Smooth muscle cell (in vitro differentiated cells): ENCODE measurements at regions not wholly inside any gene's neighbourhood (a gene's known extent, or its start where the extent isn't known, plus 50 kb on each side); places are given as distances from the start of the nearest gene placed in this dataset.
A peak's percentile ranks its signal among the peaks of the same experiment; 100 is the strongest.

ENCODE experiments used
- DNase-seq: peaks from one replicate; lab custom pipeline; 2025; ENCODE audit not compliant: unreplicated experiment; lab: John Stamatoyannopoulos, UW
- H2AFZ ChIP-seq: fragments of 200-600 bp; sonication (generic); 2 replicates; pipeline ENCODE4 v1.6.0; 2016; ENCODE audit warnings: antibody characterized with exemption, low read depth, mild to moderate bottlenecking
- H3F3A ChIP-seq: fragments of 200-600 bp; sonication (generic); 2 replicates; pipeline ENCODE4 v1.6.0; 2017; ENCODE audit warnings: antibody characterized with exemption, low read depth
- H3K27ac ChIP-seq: fragments of 200-600 bp; sonication (generic); 2 replicates; pipeline ENCODE4 v1.5.1; 2016; ENCODE audit warnings: low read depth, mild to moderate bottlenecking
- H3K27me3 ChIP-seq: fragments of 200-600 bp; sonication (generic); 2 replicates; pipeline ENCODE4 v1.6.1; 2016; ENCODE audit warnings: low read depth, mild to moderate bottlenecking
- H3K36me3 ChIP-seq: fragments of 200-600 bp; sonication (generic); 2 replicates; pipeline ENCODE4 v1.5.1; 2016; ENCODE audit warnings: low read depth
- H3K4me1 ChIP-seq: fragments of 200-600 bp; sonication (generic); 2 replicates; pipeline ENCODE4 v1.5.1; 2016; ENCODE audit warnings: low read depth
- H3K4me2 ChIP-seq: fragments of 200-600 bp; sonication (generic); 2 replicates; pipeline ENCODE4 v1.6.0; 2016; ENCODE audit warnings: mild to moderate bottlenecking
- H3K4me3 ChIP-seq: fragments of 200-600 bp; sonication (generic); 2 replicates; pipeline ENCODE4 v1.5.1; 2016; ENCODE audit warnings: mild to moderate bottlenecking
- H3K79me2 ChIP-seq: fragments of 200-600 bp; sonication (generic); 2 replicates; pipeline ENCODE4 v1.6.0; 2016; ENCODE audit warnings: low read depth, mild to moderate bottlenecking
- H3K9ac ChIP-seq: fragments of 200-600 bp; sonication (generic); 2 replicates; pipeline ENCODE4 v1.6.0; 2016; ENCODE audit warnings: low read depth
- H3K9me3 ChIP-seq: fragments of 200-600 bp; sonication (generic); replicated peaks from 2 replicates; pipeline ENCODE4 v1.5.1; 2016; ENCODE audit warnings: low read depth
- H4K20me1 ChIP-seq: fragments of 200-600 bp; sonication (generic); 2 replicates; pipeline ENCODE4 v1.6.0; 2016; ENCODE audit warnings: low read depth
- CTCF ChIP-seq: fragments of 200-600 bp; sonication (generic); IDR thresholded peaks from 2 replicates; pipeline ENCODE4 v1.5.1; 2017; ENCODE audit warnings: borderline replicate concordance, mild to moderate bottlenecking, antibody characterized with exemption; ENCODE audit not compliant: insufficient read depth, poor library complexity, severe bottlenecking
- WGBS: methylation state at CpG from one replicate; pipeline ENCODE4 v1.1.7; 2016; ENCODE audit warnings: low lambda C conversion rate; 5-methylcytosine and 5-hydroxymethylcytosine counted together

GRCh38 chr7:142669074-142669654 lies 80.1 kb upstream of the PRSS1 start:
- no peak overlapping the region for H3K9ac ChIP-seq
- H3K27ac ChIP-seq, result no peak overlapping the region
- H3K4me1 ChIP-seq, result no peaks in the 10 kb centered on the region
- no peak overlapping the region for H3K4me2 ChIP-seq
- H3K36me3 ChIP-seq, result no peaks in the 10 kb centered on the region
- no peak for DNase-seq
- no peaks in the 10 kb centered on the region for H3K79me2 ChIP-seq
- H4K20me1 ChIP-seq, result no peaks in the 10 kb centered on the region
- 52% methylated on average over 2 of the region's 2 CpGs for WGBS
- no peaks in the 10 kb centered on the region for H3K27me3 ChIP-seq
- no peak overlapping the region for H2AFZ ChIP-seq
- TF ChIP-seq CTCF, result peak; percentile 45
- no peak overlapping the region for H3K4me3 ChIP-seq
- no peaks in the 10 kb centered on the region for H3K9me3 ChIP-seq
- no peaks in the 10 kb centered on the region for H3F3A ChIP-seq

GRCh38 chr7:142668495-142668894 lies 80.8 kb upstream of the PRSS1 start:
- Histone ChIP-seq H3K27me3 (no peaks in the 10 kb centered on the region), H3K9ac (no peak overlapping the region), H4K20me1 (no peaks in the 10 kb centered on the region), H3K36me3 (no peaks in the 10 kb centered on the region), H3F3A (no peaks in the 10 kb centered on the region), H3K4me2 (no peak overlapping the region), H3K79me2 (no peaks in the 10 kb centered on the region), H3K4me1 (no peaks in the 10 kb centered on the region), H2AFZ (no peak overlapping the region), H3K9me3 (no peaks in the 10 kb centered on the region), H3K27ac (no peak overlapping the region), H3K4me3 (no peak overlapping the region)
- DNase-seq, result no peak
- TF ChIP-seq CTCF, result no peak
- WGBS, result 46% methylated on average over 4 of the region's 4 CpGs

GRCh38 chr7:142657376-142657775 lies 91.9 kb upstream of the PRSS1 start:
- Histone ChIP-seq H3K79me2 (no peaks in the 10 kb centered on the region), H3K4me2 (no peak overlapping the region), H3K4me1 (no peaks in the 10 kb centered on the region), H4K20me1 (no peaks in the 10 kb centered on the region), H3K36me3 (no peaks in the 10 kb centered on the region), H3K9me3 (no peaks in the 10 kb centered on the region), H3K9ac (no peak overlapping the region), H3K4me3 (no peak overlapping the region), H3K27me3 (no peaks in the 10 kb centered on the region), H3F3A (no peaks in the 10 kb centered on the region), H3K27ac (no peak overlapping the region), H2AFZ (no peak overlapping the region)
- 86% methylated on average over 1 of the region's 1 CpG for WGBS
- TF ChIP-seq CTCF, result no peak
- no peak for DNase-seq

GRCh38 chr7:142654398-142654797 lies 94.9 kb upstream of the PRSS1 start:
- Histone ChIP-seq H4K20me1 (no peaks in the 10 kb centered on the region), H3K4me2 (no peak overlapping the region), H3K36me3 (no peaks in the 10 kb centered on the region), H3K4me1 (no peaks in the 10 kb centered on the region), H3K4me3 (no peak overlapping the region), H3K27me3 (no peaks in the 10 kb centered on the region), H2AFZ (no peak overlapping the region), H3K9me3 (no peaks in the 10 kb centered on the region), H3K79me2 (no peaks in the 10 kb centered on the region), H3F3A (no peaks in the 10 kb centered on the region), H3K27ac (no peak overlapping the region), H3K9ac (no peak overlapping the region)
- TF ChIP-seq CTCF, result no peak
- 88% methylated on average over 2 of the region's 5 CpGs for WGBS
- DNase-seq, result no peak
